CD4-positive, alpha-beta T cell (primary cell): ENCODE measurements at regions not wholly inside any gene's neighbourhood (a gene's known extent, or its start where the extent isn't known, plus 50 kb on each side); places are given as distances from the start of the nearest gene placed in this dataset.

Source experiments
- ATAC-seq: fragments of 200-7000 bp; cut with Tn5 transposase; one replicate; pipeline ENCODE4 v1.10.0; 2022; ENCODE audit warnings: mild to moderate bottlenecking; ENCODE audit not compliant: poor library complexity
- CTCF ChIA-PET: fragments of 350-600 bp; sonication (Branson Sonifier 250); formaldehyde crosslinking; loops from one replicate; lab custom pipeline; 2021; ENCODE audit warnings: antibody characterized with exemption, inconsistent platforms; lab: Charles Lee
- POLR2A ChIA-PET: fragments of 350-600 bp; sonication (Branson Sonifier 250); formaldehyde crosslinking; loops from one replicate; lab custom pipeline; 2021; ENCODE audit warnings: antibody characterized with exemption, inconsistent platforms; lab: Charles Lee
- DNase-seq, 14 experiments: peaks; one replicate each; pipeline ENCODE4 v3.0.0-alpha.2; 2013 to 2020; ENCODE audit warnings: mixed read lengths in 2 of 14
- H3K27ac ChIP-seq, 2 donors: one replicate each; pipeline versions ENCODE4 v1.5.1 to v1.7.0; 2013; ENCODE audit warnings: low read length in 2 of 2, low read depth in 1 of 2, mild to moderate bottlenecking in 1 of 2
- H3K27me3 ChIP-seq, 2 experiments: 1 replicate in 1 of 2; 2 replicates in 1 of 2; pipeline versions ENCODE4 v1.6.1 to v1.7.0; 2013; ENCODE audit warnings: low read length in 2 of 2, control low read depth in 1 of 2, mild to moderate bottlenecking in 1 of 2, moderate library complexity in 1 of 2; ENCODE audit not compliant: insufficient read depth in 2 of 2, control insufficient read depth in 1 of 2
- H3K36me3 ChIP-seq: one replicate; pipeline ENCODE4 v1.6.1; 2013; ENCODE audit warnings: low read length, control low read depth; ENCODE audit not compliant: insufficient read depth
- H3K4me1 ChIP-seq: one replicate; pipeline ENCODE4 v1.6.1; 2013; ENCODE audit warnings: low read length, control low read depth; ENCODE audit not compliant: insufficient read depth
- H3K4me3 ChIP-seq: one replicate; pipeline ENCODE4 v1.5.1; 2013; ENCODE audit warnings: mild to moderate bottlenecking, low read length, moderate library complexity
- H3K9me3 ChIP-seq, 2 experiments: 1 replicate in 1 of 2; 2 replicates in 1 of 2; pipeline versions ENCODE4 v1.6.1 to v1.7.0; 2013; ENCODE audit warnings: low read length in 2 of 2, mild to moderate bottlenecking in 2 of 2, control low read depth in 1 of 2, moderate library complexity in 1 of 2; ENCODE audit not compliant: control insufficient read depth in 1 of 2, insufficient read depth in 1 of 2
- H3K27ac Mint-ChIP-seq: one replicate; pipeline ENCODE4 v1.8.0; 2020; ENCODE audit warnings: mixed read lengths
- H3K27me3 Mint-ChIP-seq: one replicate; pipeline ENCODE4 v1.8.0; 2021; ENCODE audit warnings: mixed read lengths
- H3K36me3 Mint-ChIP-seq: one replicate; pipeline ENCODE4 v1.8.0; 2021; ENCODE audit warnings: low read depth, mixed read lengths
- H3K4me1 Mint-ChIP-seq: one replicate; pipeline ENCODE4 v1.8.0; 2021; ENCODE audit warnings: low read depth, mixed read lengths
- H3K4me3 Mint-ChIP-seq: one replicate; pipeline ENCODE4 v1.8.0; 2020; ENCODE audit warnings: mild to moderate bottlenecking, mixed read lengths
- H3K9me3 Mint-ChIP-seq: one replicate; pipeline ENCODE4 v1.8.0; 2020; ENCODE audit warnings: mixed read lengths
- intact Hi-C, 2 experiments: fragments of 100-400 bp; cut with DNase I in 1 of 2; cut with micrococcal nuclease in 1 of 2; formaldehyde crosslinking; loops; one replicate each; pipeline versions ENCODE4 v1.15.1 to v1.9.0; 2023 to 2025; cut with DNase I, micrococcal nuclease
- TF ChIP-seq, protein P1 (sequence below): fragments of 200-600 bp; IDR thresholded peaks from one replicate; pipeline ENCODE4 v1.8.0; 2022; ENCODE audit warnings: antibody characterized with exemption, mild to moderate bottlenecking

DNA sequence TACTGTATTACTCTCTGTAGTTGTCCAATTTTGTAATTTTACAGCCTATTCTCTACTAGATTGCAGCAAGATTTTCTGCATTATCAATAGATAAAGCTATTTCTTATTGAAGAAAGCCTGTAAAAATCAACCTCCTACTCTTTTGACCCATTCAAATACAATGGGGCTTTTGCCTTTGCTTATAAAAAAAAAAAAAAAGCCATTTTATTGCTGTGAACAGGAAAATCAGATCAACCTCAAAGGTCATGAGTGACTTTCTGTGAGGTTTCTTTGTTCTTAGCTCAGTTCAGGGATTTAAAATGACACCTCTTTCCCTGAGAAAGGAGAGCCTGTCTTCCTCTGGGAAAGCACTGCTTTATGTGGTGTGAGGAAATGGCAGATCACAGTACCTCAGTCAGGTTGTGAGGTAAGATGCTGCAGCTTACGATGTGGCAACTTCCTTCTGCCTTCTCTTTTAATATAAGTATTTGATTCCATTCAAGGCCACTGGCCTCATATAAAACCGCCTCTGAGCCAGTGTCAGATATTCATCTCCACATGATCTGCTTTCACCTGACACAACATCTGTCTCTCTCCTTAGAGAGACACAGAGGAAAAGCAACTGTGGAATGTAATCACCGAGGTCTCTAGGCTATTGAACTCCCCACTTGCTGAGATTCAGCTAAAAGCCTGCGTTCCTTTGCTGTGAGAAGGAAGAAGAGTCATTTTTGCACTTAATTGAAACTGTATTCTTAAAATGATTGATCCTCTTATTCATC is 161.5 kb upstream of the MB21D2 start:
- H3K9me3 ChIP-seq: no peaks in the 10 kb centered on the region
- TF ChIP-seq, protein P1, sequence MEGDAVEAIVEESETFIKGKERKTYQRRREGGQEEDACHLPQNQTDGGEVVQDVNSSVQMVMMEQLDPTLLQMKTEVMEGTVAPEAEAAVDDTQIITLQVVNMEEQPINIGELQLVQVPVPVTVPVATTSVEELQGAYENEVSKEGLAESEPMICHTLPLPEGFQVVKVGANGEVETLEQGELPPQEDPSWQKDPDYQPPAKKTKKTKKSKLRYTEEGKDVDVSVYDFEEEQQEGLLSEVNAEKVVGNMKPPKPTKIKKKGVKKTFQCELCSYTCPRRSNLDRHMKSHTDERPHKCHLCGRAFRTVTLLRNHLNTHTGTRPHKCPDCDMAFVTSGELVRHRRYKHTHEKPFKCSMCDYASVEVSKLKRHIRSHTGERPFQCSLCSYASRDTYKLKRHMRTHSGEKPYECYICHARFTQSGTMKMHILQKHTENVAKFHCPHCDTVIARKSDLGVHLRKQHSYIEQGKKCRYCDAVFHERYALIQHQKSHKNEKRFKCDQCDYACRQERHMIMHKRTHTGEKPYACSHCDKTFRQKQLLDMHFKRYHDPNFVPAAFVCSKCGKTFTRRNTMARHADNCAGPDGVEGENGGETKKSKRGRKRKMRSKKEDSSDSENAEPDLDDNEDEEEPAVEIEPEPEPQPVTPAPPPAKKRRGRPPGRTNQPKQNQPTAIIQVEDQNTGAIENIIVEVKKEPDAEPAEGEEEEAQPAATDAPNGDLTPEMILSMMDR: no peak
- no peaks in the 10 kb centered on the region for H3K4me1 ChIP-seq
- no peak for DNase-seq
- no peak overlapping the region for H3K4me3 Mint-ChIP-seq
- peaks cover 4% of the 10 kb centered on the region for H3K9me3 Mint-ChIP-seq
- CTCF ChIA-PET: no interaction called here
- H3K27ac Mint-ChIP-seq: no peak overlapping the region
- POLR2A ChIA-PET: no interaction called here
- no peak overlapping the region for H3K4me3 ChIP-seq
- H3K27me3 ChIP-seq: no peaks in the 10 kb centered on the region
- no peaks in the 10 kb centered on the region for H3K36me3 ChIP-seq
- no peaks in the 10 kb centered on the region for H3K4me1 Mint-ChIP-seq
- no peak overlapping the region for H3K27ac ChIP-seq
- intact Hi-C loops: no loop called here
- H3K36me3 Mint-ChIP-seq: no peaks in the 10 kb centered on the region
- no peaks in the 10 kb centered on the region for H3K27me3 Mint-ChIP-seq
- ATAC-seq: no peak

- intact Hi-C loops: no loop called here
- ChIA-PET POLR2A (no interaction called here), CTCF (no interaction called here)
- Mint-ChIP-seq H3K27ac (no peak overlapping the region), H3K4me1 (no peaks in the 10 kb centered on the region), H3K36me3 (no peaks in the 10 kb centered on the region), H3K9me3 (peaks cover 4% of the 10 kb centered on the region), H3K27me3 (no peaks in the 10 kb centered on the region), H3K4me3 (no peak overlapping the region)
- TF ChIP-seq, protein P1: no peak
- ATAC-seq (no peak), DNase-seq (no peak)
- Histone ChIP-seq H3K27me3 (no peaks in the 10 kb centered on the region), H3K4me1 (no peaks in the 10 kb centered on the region), H3K36me3 (no peaks in the 10 kb centered on the region), H3K9me3 (no peaks in the 10 kb centered on the region), H3K27ac (no peak overlapping the region), H3K4me3 (no peak overlapping the region)
Observed at GRCh38 chr3:193080821-193081365, 160.1 kb upstream of the PLAAT1 start.

- H3K27ac ChIP-seq: no peak overlapping the region
- ChIA-PET CTCF (no interaction called here), POLR2A (no interaction called here)
- DNase-seq (no peak), ATAC-seq (no peak)
- no peaks in the 10 kb centered on the region for H3K36me3 ChIP-seq
- H3K4me3 ChIP-seq: no peak overlapping the region
- TF ChIP-seq, protein P1: no peak
- Mint-ChIP-seq H3K27ac (no peak overlapping the region), H3K36me3 (no peaks in the 10 kb centered on the region), H3K4me3 (no peak overlapping the region), H3K27me3 (peaks cover 22% of the 10 kb centered on the region), H3K9me3 (peaks cover 4% of the 10 kb centered on the region), H3K4me1 (no peaks in the 10 kb centered on the region)
- H3K27me3 ChIP-seq: peaks cover 0 to 3% of the 10 kb centered on the region in 2 experiments
- H3K9me3 ChIP-seq: no peaks in the 10 kb centered on the region
- intact Hi-C loops: no loop called here
- no peaks in the 10 kb centered on the region for H3K4me1 ChIP-seq
Observed at GRCh38 chr3:193085655-193086054, 155.4 kb upstream of the PLAAT1 start.
